H1 (cell line): ENCODE measurements at regions not wholly inside any gene's neighbourhood (a gene's known extent, or its start where the extent isn't known, plus 50 kb on each side); places are given as distances from the start of the nearest gene placed in this dataset.

ENCODE experiments used
- HDAC2 ChIP-seq, 2 experiments: fragments of 300-600 bp in 1 of 2; sonication (generic) in 1 of 2; IDR thresholded peaks; 2 replicates each; pipeline ENCODE4 v1.6.1; 2011 to 2012; ENCODE audit warnings: low read depth in 2 of 2, low read length in 2 of 2, mild to moderate bottlenecking in 2 of 2, moderate library complexity in 2 of 2, borderline replicate concordance in 1 of 2, inconsistent platforms in 1 of 2
- NRF1 ChIP-seq: IDR thresholded peaks from 2 replicates; pipeline ENCODE4 v1.6.1; 2011; ENCODE audit warnings: mild to moderate bottlenecking, low read depth, low read length, improper control_type of control experiment
- POLR2A ChIP-seq, 2 experiments: IDR thresholded peaks; 1 replicate in 1 of 2; 2 replicates in 1 of 2; pipeline ENCODE4 v1.6.1; 2011; ENCODE audit warnings: low read depth in 2 of 2, low read length in 2 of 2, mild to moderate bottlenecking in 2 of 2; ENCODE audit errors: control extremely low read depth in 1 of 2
- TAF1 ChIP-seq: IDR thresholded peaks from 2 replicates; pipeline ENCODE4 v1.6.1; 2011; ENCODE audit warnings: mild to moderate bottlenecking, low read depth, low read length
- TF ChIP-seq, protein P1 (sequence below), 3 experiments: IDR thresholded peaks; 1 replicate in 2 of 3; 2 replicates in 1 of 3; pipeline versions ENCODE4 v1.5.1 to v1.6.1; 2011; ENCODE audit warnings: low read length in 3 of 3, mild to moderate bottlenecking in 3 of 3, inconsistent platforms in 2 of 3, low read depth in 1 of 3, moderate library complexity in 1 of 3; ENCODE audit not compliant: insufficient read depth in 1 of 3; ENCODE audit errors: control extremely low read depth in 1 of 3

DNA sequence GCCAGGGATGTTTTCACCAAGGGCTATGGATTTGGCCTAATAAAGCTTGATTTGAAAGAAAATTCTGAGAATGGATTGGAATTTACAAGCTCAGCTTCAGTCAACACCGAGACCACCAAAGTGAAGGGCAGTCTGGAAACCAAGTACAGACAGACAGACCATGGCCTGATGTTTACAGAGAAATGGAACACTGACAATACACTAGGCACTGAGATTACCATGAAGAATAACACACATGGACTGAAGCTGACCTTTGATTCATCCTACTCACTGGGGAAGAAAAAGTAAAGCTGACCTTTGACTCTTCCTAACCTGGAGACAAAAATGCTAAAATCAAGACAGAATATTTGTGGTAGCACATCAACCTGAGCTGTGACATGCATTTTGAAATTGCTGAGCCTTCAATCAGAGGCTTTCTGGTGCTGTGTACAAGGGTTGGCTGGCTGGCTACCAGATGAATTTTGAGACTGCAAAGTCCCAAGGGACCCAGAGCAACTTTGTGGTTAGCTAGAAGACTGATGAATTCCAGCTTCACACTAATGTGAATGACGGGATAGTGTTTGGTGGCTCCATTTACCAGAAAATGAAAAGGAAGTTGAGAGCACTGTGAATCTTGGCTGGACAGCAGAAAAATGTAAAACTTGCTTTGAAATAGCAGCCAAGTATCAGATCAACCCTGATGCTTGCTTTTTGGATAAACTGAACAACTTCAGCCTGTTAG lies 190.4 kb upstream of the KCTD3 start:
- TF ChIP-seq, protein P1, sequence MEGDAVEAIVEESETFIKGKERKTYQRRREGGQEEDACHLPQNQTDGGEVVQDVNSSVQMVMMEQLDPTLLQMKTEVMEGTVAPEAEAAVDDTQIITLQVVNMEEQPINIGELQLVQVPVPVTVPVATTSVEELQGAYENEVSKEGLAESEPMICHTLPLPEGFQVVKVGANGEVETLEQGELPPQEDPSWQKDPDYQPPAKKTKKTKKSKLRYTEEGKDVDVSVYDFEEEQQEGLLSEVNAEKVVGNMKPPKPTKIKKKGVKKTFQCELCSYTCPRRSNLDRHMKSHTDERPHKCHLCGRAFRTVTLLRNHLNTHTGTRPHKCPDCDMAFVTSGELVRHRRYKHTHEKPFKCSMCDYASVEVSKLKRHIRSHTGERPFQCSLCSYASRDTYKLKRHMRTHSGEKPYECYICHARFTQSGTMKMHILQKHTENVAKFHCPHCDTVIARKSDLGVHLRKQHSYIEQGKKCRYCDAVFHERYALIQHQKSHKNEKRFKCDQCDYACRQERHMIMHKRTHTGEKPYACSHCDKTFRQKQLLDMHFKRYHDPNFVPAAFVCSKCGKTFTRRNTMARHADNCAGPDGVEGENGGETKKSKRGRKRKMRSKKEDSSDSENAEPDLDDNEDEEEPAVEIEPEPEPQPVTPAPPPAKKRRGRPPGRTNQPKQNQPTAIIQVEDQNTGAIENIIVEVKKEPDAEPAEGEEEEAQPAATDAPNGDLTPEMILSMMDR (IDR thresholded peaks at IDR 0.05; ENCODE audit: control extremely low read depth in 1 of 3, insufficient read depth in 1 of 3, low read depth in 1 of 3, low read length in 3 of 3), result no peak
- TF ChIP-seq NRF1 (no peak), HDAC2 (IDR thresholded peaks at IDR 0.05; ENCODE audit: borderline replicate concordance in 1 of 2, low read depth in 2 of 2, low read length in 2 of 2) (no peak), TAF1 (no peak), POLR2A (IDR thresholded peaks at IDR 0.05; ENCODE audit: control extremely low read depth in 1 of 2, low read depth in 2 of 2, low read length in 2 of 2) (no peak)
